Tibial nerve (tissue), 3 donors: ENCODE measurements at regions not wholly inside any gene's neighbourhood (a gene's known extent, or its start where the extent isn't known, plus 50 kb on each side); places are given as distances from the start of the nearest gene placed in this dataset.

ENCODE experiments used
- POLR2A ChIP-seq, 2 donors: fragments of 450-650 bp; IDR thresholded peaks; one replicate each; pipeline ENCODE4 v1.6.1; 2017; ENCODE audit warnings: antibody characterized with exemption in 2 of 2, mild to moderate bottlenecking in 2 of 2, moderate library complexity in 2 of 2
- TF ChIP-seq, protein P1 (sequence below), 5 experiments: fragments of 200-600 bp in 3 of 5; fragments of 450-650 bp in 2 of 5; sonication (generic) in 3 of 5; IDR thresholded peaks; one replicate each; pipeline ENCODE4 v1.5.1; 2016 to 2019; ENCODE audit warnings: antibody characterized with exemption in 5 of 5, mild to moderate bottlenecking in 3 of 5, moderate library complexity in 2 of 5

DNA sequence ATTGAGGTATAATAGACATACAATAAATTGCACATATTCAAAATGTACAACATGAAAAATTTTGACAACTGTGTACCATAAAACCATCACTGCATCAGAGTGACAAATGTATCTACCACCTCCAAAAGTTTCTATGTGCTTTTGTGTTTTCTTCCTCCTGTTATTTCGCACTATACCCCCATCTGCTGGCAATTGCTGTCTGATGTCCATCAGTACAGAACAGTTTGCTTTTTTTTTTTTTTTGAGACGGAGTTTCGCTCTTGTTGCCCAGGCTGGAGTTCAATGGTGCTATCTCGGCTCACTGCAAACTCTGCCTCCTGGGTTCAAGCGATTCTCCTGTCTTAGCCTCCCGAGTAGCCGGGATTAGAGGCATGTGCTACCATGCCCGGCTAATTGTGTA is 154.3 kb upstream of the GIMD1 start:
- TF ChIP-seq, protein P1, sequence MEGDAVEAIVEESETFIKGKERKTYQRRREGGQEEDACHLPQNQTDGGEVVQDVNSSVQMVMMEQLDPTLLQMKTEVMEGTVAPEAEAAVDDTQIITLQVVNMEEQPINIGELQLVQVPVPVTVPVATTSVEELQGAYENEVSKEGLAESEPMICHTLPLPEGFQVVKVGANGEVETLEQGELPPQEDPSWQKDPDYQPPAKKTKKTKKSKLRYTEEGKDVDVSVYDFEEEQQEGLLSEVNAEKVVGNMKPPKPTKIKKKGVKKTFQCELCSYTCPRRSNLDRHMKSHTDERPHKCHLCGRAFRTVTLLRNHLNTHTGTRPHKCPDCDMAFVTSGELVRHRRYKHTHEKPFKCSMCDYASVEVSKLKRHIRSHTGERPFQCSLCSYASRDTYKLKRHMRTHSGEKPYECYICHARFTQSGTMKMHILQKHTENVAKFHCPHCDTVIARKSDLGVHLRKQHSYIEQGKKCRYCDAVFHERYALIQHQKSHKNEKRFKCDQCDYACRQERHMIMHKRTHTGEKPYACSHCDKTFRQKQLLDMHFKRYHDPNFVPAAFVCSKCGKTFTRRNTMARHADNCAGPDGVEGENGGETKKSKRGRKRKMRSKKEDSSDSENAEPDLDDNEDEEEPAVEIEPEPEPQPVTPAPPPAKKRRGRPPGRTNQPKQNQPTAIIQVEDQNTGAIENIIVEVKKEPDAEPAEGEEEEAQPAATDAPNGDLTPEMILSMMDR (IDR thresholded peaks at IDR 0.05): no peak
- no peak for TF ChIP-seq POLR2A (IDR thresholded peaks at IDR 0.05)
